ENCODE measurements at regions not wholly inside any gene's neighbourhood (a gene's known extent, or its start where the extent isn't known, plus 50 kb on each side); places are given as distances from the start of the nearest gene placed in this dataset.

DNA sequence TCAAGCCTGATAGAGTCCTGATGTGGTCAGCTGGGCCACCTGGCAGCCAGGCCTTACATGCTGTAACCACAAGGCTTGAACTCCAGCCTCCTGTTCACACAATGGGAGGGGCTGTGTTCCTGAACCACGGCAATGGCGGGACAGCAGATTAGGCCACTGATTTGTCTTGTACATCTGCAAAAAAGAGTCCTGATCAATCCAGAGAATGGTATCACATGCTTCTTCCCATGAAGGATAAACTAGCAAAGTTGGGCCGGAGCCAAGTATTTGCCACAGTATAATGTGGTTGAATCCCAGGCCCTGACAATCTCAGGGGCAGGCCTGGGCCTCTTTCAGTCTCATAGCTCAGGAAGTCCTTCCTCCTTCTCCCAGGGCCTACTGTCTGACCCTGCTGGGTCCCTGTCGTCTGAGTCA, 2182.5 kb upstream of the AGA start:
- Histone ChIP-seq H3K27ac (replicated peaks) (no peak overlapping the region), H3K27me3 (ENCODE audit: insufficient read depth, poor library complexity, severe bottlenecking) (no peaks in the 10 kb centered on the region), H3K4me3 (replicated peaks; ENCODE audit: insufficient read depth, low read length) (no peak overlapping the region)
- peak in 1 of 2 experiments; percentile 16 for DNase-seq (ENCODE audit: low read depth in 1 of 2, low spot score in 1 of 2)
- TF ChIP-seq, protein P1, sequence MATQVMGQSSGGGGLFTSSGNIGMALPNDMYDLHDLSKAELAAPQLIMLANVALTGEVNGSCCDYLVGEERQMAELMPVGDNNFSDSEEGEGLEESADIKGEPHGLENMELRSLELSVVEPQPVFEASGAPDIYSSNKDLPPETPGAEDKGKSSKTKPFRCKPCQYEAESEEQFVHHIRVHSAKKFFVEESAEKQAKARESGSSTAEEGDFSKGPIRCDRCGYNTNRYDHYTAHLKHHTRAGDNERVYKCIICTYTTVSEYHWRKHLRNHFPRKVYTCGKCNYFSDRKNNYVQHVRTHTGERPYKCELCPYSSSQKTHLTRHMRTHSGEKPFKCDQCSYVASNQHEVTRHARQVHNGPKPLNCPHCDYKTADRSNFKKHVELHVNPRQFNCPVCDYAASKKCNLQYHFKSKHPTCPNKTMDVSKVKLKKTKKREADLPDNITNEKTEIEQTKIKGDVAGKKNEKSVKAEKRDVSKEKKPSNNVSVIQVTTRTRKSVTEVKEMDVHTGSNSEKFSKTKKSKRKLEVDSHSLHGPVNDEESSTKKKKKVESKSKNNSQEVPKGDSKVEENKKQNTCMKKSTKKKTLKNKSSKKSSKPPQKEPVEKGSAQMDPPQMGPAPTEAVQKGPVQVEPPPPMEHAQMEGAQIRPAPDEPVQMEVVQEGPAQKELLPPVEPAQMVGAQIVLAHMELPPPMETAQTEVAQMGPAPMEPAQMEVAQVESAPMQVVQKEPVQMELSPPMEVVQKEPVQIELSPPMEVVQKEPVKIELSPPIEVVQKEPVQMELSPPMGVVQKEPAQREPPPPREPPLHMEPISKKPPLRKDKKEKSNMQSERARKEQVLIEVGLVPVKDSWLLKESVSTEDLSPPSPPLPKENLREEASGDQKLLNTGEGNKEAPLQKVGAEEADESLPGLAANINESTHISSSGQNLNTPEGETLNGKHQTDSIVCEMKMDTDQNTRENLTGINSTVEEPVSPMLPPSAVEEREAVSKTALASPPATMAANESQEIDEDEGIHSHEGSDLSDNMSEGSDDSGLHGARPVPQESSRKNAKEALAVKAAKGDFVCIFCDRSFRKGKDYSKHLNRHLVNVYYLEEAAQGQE (IDR thresholded peaks at IDR 0.05; ENCODE audit: insufficient replicate concordance, low read depth): no peak
- TF ChIP-seq SPI1 (IDR thresholded peaks at IDR 0.05; ENCODE audit: borderline replicate concordance, low read depth) (no peak), GABPA (IDR thresholded peaks at IDR 0.05; ENCODE audit: low read depth) (no peak), POLR2AphosphoS5 (IDR thresholded peaks at IDR 0.05; ENCODE audit: low read depth) (no peak)
- TF ChIP-seq, protein P2, sequence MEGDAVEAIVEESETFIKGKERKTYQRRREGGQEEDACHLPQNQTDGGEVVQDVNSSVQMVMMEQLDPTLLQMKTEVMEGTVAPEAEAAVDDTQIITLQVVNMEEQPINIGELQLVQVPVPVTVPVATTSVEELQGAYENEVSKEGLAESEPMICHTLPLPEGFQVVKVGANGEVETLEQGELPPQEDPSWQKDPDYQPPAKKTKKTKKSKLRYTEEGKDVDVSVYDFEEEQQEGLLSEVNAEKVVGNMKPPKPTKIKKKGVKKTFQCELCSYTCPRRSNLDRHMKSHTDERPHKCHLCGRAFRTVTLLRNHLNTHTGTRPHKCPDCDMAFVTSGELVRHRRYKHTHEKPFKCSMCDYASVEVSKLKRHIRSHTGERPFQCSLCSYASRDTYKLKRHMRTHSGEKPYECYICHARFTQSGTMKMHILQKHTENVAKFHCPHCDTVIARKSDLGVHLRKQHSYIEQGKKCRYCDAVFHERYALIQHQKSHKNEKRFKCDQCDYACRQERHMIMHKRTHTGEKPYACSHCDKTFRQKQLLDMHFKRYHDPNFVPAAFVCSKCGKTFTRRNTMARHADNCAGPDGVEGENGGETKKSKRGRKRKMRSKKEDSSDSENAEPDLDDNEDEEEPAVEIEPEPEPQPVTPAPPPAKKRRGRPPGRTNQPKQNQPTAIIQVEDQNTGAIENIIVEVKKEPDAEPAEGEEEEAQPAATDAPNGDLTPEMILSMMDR (IDR thresholded peaks at IDR 0.05; ENCODE audit: insufficient read depth, low read length): no peak

DNA sequence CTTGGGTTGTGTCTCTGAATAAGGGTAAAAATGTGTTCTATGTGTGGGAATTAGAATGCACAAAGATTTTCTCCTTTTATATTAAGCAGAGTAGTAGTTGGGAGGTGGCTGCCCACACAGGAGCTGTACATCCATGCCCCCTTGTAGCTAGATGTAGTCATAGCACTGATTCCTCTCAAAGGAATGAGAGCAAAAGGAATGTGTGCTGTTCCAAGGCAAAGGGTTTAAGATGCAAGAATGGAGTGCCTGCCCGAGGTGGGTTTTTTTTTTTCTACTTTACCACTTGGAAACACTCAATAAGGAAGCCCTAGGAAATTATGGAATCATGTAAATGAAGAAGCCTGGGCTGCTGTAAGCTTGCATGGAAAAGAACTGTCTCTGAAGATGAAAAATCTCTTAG, 2183.2 kb upstream of the AGA start:
- no peak for DNase-seq (ENCODE audit: low read depth in 1 of 2, low spot score in 1 of 2)
- H3K27ac ChIP-seq (replicated peaks): no peak overlapping the region
- H3K27me3 ChIP-seq (ENCODE audit: insufficient read depth, poor library complexity, severe bottlenecking): no peaks in the 10 kb centered on the region
- no peak overlapping the region for H3K4me3 ChIP-seq (replicated peaks; ENCODE audit: insufficient read depth, low read length)
- TF ChIP-seq SPI1 (IDR thresholded peaks at IDR 0.05; ENCODE audit: borderline replicate concordance, low read depth) (no peak), POLR2AphosphoS5 (IDR thresholded peaks at IDR 0.05; ENCODE audit: low read depth) (no peak), GABPA (IDR thresholded peaks at IDR 0.05; ENCODE audit: low read depth) (no peak)
- TF ChIP-seq, protein P2 (IDR thresholded peaks at IDR 0.05; ENCODE audit: insufficient read depth, low read length): no peak
- TF ChIP-seq, protein P1 (IDR thresholded peaks at IDR 0.05; ENCODE audit: insufficient replicate concordance, low read depth): no peak

DNA sequence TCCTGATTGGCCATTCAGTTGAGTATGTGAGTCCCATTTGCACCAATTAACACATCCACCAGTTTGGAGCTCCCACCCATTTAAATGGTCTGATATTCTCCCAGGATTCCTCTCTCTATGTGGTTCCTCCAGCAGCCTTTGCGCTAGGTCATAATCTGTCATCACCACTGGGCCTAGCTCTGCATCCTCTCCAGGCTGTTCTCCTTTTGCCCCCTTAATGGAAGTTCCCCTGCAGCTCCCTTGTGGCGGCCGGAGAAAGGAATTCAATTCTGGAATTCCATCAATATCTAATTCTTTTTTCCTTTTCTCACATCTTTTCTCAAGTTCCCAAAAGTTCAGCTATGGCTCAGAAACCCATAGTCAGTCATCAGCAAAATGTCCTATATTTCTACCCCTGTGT, 2184.4 kb upstream of the AGA start:
- TF ChIP-seq, protein P2 (IDR thresholded peaks at IDR 0.05; ENCODE audit: insufficient read depth, low read length): no peak
- TF ChIP-seq, protein P1 (IDR thresholded peaks at IDR 0.05; ENCODE audit: insufficient replicate concordance, low read depth): no peak
- TF ChIP-seq POLR2AphosphoS5 (IDR thresholded peaks at IDR 0.05; ENCODE audit: low read depth) (no peak), SPI1 (IDR thresholded peaks at IDR 0.05; ENCODE audit: borderline replicate concordance, low read depth) (no peak), GABPA (IDR thresholded peaks at IDR 0.05; ENCODE audit: low read depth) (no peak)
- Histone ChIP-seq H3K27ac (replicated peaks) (no peak overlapping the region), H3K4me3 (replicated peaks; ENCODE audit: insufficient read depth, low read length) (no peak overlapping the region), H3K27me3 (ENCODE audit: insufficient read depth, poor library complexity, severe bottlenecking) (no peaks in the 10 kb centered on the region)
- no peak for DNase-seq (ENCODE audit: low read depth in 1 of 2, low spot score in 1 of 2)

Measured in HL-60 (cell line).